Keratinocyte (primary cell): ENCODE measurements at regions not wholly inside any gene's neighbourhood (a gene's known extent, or its start where the extent isn't known, plus 50 kb on each side); places are given as distances from the start of the nearest gene placed in this dataset.

Source experiments
- DNase-seq: peaks from one replicate; pipeline ENCODE4 v3.0.0-alpha.2; 2011; ENCODE audit warnings: low read depth, missing footprints, low spot score
- FAIRE-seq: peaks from 2 replicates; lab custom pipeline; 2011; peaks lifted over from hg19 to GRCh38; lab: Jason Lieb, UNC
- H2AFZ ChIP-seq: 2 replicates; pipeline ENCODE4 v1.6.0; 2012; ENCODE audit warnings: low read length, control low read depth, inconsistent platforms; ENCODE audit not compliant: control insufficient read depth
- H3K27ac ChIP-seq: 2 replicates; pipeline ENCODE4 v1.5.1; 2011; ENCODE audit warnings: low read length; ENCODE audit not compliant: control insufficient read depth, insufficient read depth
- H3K27me3 ChIP-seq: 3 replicates; pipeline ENCODE4 v1.6.0; 2011; ENCODE audit warnings: low read length; ENCODE audit not compliant: control insufficient read depth, insufficient read depth; ENCODE audit errors: extremely low read depth
- H3K36me3 ChIP-seq, 2 experiments: 2 replicates in 1 of 2; 3 replicates in 1 of 2; pipeline ENCODE4 v1.5.1; 2011; ENCODE audit warnings: low read length in 2 of 2, mild to moderate bottlenecking in 1 of 2; ENCODE audit not compliant: control insufficient read depth in 2 of 2, insufficient read depth in 2 of 2; ENCODE audit errors: extremely low read depth in 1 of 2
- H3K4me1 ChIP-seq: 3 replicates; pipeline ENCODE4 v1.5.1; 2011; ENCODE audit warnings: low read length; ENCODE audit not compliant: control insufficient read depth, insufficient read depth; ENCODE audit errors: extremely low read depth
- H3K4me2 ChIP-seq: 3 replicates; pipeline ENCODE4 v1.6.0; 2011; ENCODE audit warnings: low read depth, low read length; ENCODE audit not compliant: control insufficient read depth, insufficient read depth; ENCODE audit errors: extremely low read depth
- H3K4me3 ChIP-seq, 3 experiments: fragments of 200-600 bp in 1 of 3; sonication (generic) in 1 of 3; 2 replicates in 2 of 3; 3 replicates in 1 of 3; pipeline ENCODE4 v1.5.1; 2011 to 2016; ENCODE audit warnings: low read length in 3 of 3, mild to moderate bottlenecking in 3 of 3, control low read depth in 2 of 3, inconsistent platforms in 1 of 3, low read depth in 1 of 3, mixed read lengths in 1 of 3, mixed run types in 1 of 3, moderate library complexity in 1 of 3; ENCODE audit not compliant: control insufficient read depth in 2 of 3, insufficient read depth in 2 of 3; ENCODE audit errors: extremely low read depth in 1 of 3
- H3K79me2 ChIP-seq: 2 replicates; pipeline ENCODE4 v1.6.0; 2012; ENCODE audit warnings: low read length; ENCODE audit not compliant: control insufficient read depth, insufficient read depth
- H3K9ac ChIP-seq: 3 replicates; pipeline ENCODE4 v1.6.0; 2011; ENCODE audit warnings: low read length; ENCODE audit not compliant: control insufficient read depth, insufficient read depth; ENCODE audit errors: extremely low read depth
- H3K9me1 ChIP-seq: 3 replicates; pipeline ENCODE4 v1.6.0; 2011; ENCODE audit warnings: low read length; ENCODE audit not compliant: control insufficient read depth, insufficient read depth; ENCODE audit errors: extremely low read depth
- H3K9me3 ChIP-seq: 2 replicates; pipeline ENCODE4 v1.5.1; 2012; ENCODE audit warnings: low read depth, low read length; ENCODE audit not compliant: control insufficient read depth
- H4K20me1 ChIP-seq: 3 replicates; pipeline ENCODE4 v1.6.0; 2011; ENCODE audit warnings: low read length; ENCODE audit not compliant: control insufficient read depth, insufficient read depth; ENCODE audit errors: extremely low read depth
- CTCF ChIP-seq, 3 experiments: IDR thresholded peaks in 1 of 3; conservative IDR thresholded peaks in 1 of 3; optimal IDR thresholded peaks in 1 of 3; 2 replicates in 2 of 3; 3 replicates in 1 of 3; pipeline versions ENCODE3 to v1.5.1; 2011; ENCODE audit warnings: low read length in 3 of 3, mild to moderate bottlenecking in 3 of 3, moderate library complexity in 2 of 3, control low read depth in 1 of 3, inconsistent platforms in 1 of 3; ENCODE audit not compliant: insufficient read depth in 2 of 3; ENCODE audit errors: extremely low read depth in 1 of 3
- EZH2 ChIP-seq: IDR thresholded peaks from one replicate; pipeline ENCODE4 v1.6.1; 2012; ENCODE audit warnings: inconsistent platforms, mild to moderate bottlenecking, low read length, moderate library complexity
- dilution Hi-C: fragments of 300-500 bp; cut with MboI; formaldehyde crosslinking; loops from one replicate; pipeline ENCODE4 v1.7.0; 2020; ENCODE audit warnings: low sequenced_read_pairs; ENCODE audit not compliant: extremely low pct_ligation_motif_present

GRCh38 chr12:111100003-111100402 is 179.6 kb upstream of the MYL2 start:
- no peak for TF ChIP-seq CTCF (optimal IDR thresholded peaks at IDR 0.05 in 1 of 3, IDR thresholded peaks at IDR 0.05 in 1 of 3, conservative IDR thresholded peaks at IDR 0.05 in 1 of 3; ENCODE audit: extremely low read depth in 1 of 3, insufficient read depth in 2 of 3, low read length in 3 of 3)
- no peak for TF ChIP-seq EZH2
- peaks cover 52% of the 10 kb centered on the region for H3K27me3 ChIP-seq

GRCh38 chr12:111099186-111099585 is 178.8 kb upstream of the MYL2 start:
- no peak overlapping the region for H3K27ac ChIP-seq
- H3K9me1 ChIP-seq = no peaks in the 10 kb centered on the region
- no peaks in the 10 kb centered on the region for H3K79me2 ChIP-seq
- H2AFZ ChIP-seq = no peak overlapping the region
- H3K27me3 ChIP-seq = peaks cover 58% of the 10 kb centered on the region
- FAIRE-seq (no peak), DNase-seq (no peak)
- no peaks in the 10 kb centered on the region for H4K20me1 ChIP-seq
- no peak overlapping the region for H3K4me3 ChIP-seq
- no peak overlapping the region for H3K4me2 ChIP-seq
- no peaks in the 10 kb centered on the region for H3K36me3 ChIP-seq
- dilution Hi-C loops = no loop called here
- TF ChIP-seq EZH2 = no peak
- TF ChIP-seq CTCF (optimal IDR thresholded peaks at IDR 0.05 in 1 of 3, IDR thresholded peaks at IDR 0.05 in 1 of 3, conservative IDR thresholded peaks at IDR 0.05 in 1 of 3; ENCODE audit: extremely low read depth in 1 of 3, insufficient read depth in 2 of 3, low read length in 3 of 3) = no peak
- no peaks in the 10 kb centered on the region for H3K9me3 ChIP-seq
- peaks cover 8% of the 10 kb centered on the region for H3K4me1 ChIP-seq
- no peak overlapping the region for H3K9ac ChIP-seq

More at GRCh38 chr12:111100003-111100402, 179.6 kb upstream of the MYL2 start:
- Histone ChIP-seq H3K4me3 (no peak overlapping the region), H3K79me2 (no peaks in the 10 kb centered on the region), H2AFZ (no peak overlapping the region), H3K4me1 (peaks cover 8% of the 10 kb centered on the region), H3K4me2 (no peak overlapping the region), H4K20me1 (no peaks in the 10 kb centered on the region), H3K27ac (no peak overlapping the region), H3K36me3 (no peaks in the 10 kb centered on the region), H3K9me3 (no peaks in the 10 kb centered on the region), H3K9ac (no peak overlapping the region), H3K9me1 (no peaks in the 10 kb centered on the region)
- FAIRE-seq (no peak), DNase-seq (no peak)
- dilution Hi-C loops = no loop called here
